HG02943 (cell line): ENCODE measurements at regions not wholly inside any gene's neighbourhood (a gene's known extent, or its start where the extent isn't known, plus 50 kb on each side); places are given as distances from the start of the nearest gene placed in this dataset.
"Not testable (repeated sequence)": the region's sequence is repeated elsewhere in the genome, so short reads cannot be mapped to it uniquely, and the experiment has no call there.

ENCODE experiments used
- ATAC-seq: cut with Tn5 transposase; IDR thresholded peaks from one replicate; pipeline ENCODE4 v1.9.1; 2021; ENCODE audit warnings: mild to moderate bottlenecking, low read depth, moderate library complexity; ENCODE audit not compliant: unreplicated experiment

DNA sequence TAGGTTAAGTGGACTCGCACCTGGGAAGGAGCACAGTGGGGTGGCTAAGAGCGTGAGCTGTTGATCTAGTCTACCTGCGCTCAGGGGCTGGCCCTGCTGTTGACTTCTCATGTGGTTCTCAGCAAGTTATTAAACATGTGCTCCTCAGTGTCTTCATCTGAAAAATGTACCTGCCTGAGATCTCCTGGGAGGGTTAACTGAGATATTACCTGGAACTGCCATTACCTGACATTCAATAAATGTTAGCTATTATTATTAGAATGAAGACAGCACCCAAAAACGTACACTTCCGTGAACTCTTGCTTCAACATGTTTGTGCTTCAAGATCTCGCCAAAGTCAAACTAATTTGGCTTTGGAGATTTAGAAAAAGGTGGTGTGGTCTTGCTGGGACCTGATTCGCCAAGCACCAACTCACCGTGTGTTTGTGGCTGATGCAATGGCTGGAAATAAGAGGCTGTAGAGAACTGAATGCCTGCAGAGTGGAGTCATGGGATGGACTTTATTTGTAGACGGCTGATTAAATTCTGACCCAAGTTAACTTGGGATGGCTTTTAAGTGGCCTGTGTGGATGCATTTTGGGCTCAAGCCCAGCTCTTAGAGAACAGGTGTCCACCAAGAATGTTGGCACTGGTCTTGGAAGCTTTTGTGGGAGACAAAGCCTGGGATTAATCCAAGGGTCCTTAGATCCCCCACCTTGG lies 692.9 kb downstream of the QKI start:
- ATAC-seq, result no peak

DNA sequence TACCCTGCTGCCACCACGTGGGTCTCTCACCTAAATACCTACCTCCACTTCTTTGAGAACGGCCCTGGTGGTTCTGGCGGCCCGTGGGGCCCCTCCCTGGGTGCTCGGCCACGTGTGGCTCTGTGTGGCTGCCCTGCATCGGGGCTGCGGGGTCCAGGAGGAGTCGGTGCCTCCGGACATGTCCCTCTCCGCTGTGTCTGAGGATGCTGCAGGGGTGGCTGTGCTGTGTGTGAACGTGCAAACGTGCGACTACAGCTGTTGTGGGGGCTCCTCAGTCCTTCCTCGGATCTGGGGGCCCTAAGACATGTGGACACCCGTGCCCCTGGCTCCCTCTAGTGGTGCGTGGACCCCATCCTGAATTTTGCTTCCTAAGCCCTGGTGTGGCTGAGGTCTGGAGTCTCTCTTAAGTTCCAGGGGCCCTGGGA lies 691.8 kb downstream of the QKI start:
- no peak for ATAC-seq

DNA sequence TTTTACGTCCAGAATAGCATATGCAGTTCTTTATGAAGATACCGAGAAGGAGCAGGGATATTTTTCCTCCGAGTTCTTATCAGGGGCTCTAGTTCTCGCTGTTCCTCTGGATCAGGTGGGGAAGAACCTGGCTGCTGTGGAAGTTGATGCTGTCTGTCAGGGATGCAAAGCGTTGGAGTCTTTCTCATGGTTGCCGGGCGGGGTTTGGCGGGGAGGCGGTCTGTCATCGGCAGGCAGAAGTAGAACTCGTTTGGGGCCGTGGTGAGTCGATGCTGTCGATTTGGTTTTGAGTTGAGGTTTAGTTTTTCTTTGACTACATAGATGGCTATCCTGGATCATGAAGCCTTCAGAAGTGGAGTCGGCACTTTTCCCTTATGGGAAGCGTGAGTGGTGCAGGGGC lies 691.2 kb downstream of the QKI start:
- ATAC-seq, result no peak

DNA sequence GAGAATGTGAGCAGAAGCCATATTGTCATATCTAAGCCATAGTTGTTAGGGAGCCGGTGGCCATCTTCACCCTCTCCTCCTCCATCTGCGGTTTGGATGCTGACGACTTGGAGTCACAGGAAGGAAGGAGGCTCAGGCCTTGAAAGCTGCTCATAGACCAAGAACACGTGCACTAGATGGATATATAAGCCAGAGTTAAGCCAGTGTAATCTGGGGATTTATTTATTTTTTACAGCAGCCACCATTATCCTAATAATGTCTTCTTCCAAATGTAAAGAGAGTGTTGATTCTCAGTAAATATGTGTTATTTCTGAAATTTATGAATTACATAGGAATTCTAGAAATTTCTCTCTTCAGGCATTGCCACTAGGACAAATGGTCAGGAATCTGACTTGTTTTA lies 689.9 kb downstream of the QKI start:
- ATAC-seq, result no peak

DNA sequence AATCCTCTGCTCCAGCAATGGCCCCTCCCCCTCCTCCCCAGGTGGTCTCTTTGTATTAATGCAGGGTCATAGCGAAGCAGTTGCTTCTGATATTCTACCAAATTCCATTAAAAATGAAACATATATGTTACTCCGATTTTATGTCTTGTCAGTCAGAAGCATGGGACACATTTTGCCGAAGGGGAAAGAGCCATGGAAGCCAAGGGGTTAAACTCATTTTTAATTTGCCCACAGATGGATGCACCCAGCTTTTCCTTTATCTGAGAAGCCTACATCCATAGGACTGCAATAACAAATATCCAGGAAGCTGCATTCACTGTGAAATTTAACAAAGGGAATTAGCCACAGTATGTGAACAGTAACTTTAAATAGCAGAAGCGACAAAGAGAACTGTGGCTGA lies 688.2 kb downstream of the QKI start:
- ATAC-seq, result no peak

DNA sequence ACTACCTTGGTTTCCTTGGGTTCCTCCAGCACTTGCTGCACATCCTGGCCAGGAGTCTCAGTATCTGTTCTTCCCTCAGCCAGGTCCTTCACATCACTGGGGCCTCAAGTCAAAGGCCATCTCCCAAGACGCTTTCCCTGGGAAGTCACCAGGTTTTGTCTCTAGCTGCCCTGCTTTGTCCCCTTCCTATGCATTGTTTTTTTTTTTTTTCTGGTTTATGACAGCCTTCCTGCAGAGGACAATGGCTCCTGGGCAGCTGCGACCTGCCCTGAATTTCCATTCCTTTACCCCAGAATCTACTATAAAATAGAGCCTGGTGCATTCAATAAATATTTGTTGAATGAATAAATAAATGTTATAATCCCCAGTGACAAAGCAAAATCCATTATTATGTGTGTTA lies 687.3 kb downstream of the QKI start:
- no peak for ATAC-seq

DNA sequence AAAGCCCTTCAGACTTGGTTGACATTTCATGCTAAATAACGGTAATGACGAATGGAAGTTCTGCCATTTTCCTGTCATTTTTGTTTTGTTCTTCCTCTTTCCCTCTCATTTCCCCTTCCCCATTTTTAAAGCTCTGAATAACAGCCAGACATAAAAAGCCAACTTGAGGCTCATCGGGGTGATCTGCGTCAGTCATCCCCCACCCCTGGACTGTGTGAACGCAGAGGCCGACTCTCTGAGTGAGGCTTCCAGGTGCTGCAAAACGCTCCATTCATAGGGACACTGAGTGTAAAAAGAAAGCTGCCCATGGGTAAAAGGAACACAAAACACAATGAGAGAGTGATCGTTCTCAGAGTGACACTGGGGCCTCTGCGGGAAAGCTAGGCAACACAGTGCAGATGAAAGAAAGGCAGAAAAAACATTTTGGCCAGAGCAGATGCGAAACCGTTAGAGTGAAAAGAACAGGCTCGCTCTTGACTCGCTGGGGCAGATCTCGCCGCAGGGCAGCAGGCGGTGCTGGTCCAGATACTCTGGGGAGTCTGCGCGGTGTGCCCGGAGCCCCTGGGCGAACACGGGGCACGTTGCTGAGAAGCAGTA lies 684.8 kb downstream of the QKI start:
- no peak for ATAC-seq

DNA sequence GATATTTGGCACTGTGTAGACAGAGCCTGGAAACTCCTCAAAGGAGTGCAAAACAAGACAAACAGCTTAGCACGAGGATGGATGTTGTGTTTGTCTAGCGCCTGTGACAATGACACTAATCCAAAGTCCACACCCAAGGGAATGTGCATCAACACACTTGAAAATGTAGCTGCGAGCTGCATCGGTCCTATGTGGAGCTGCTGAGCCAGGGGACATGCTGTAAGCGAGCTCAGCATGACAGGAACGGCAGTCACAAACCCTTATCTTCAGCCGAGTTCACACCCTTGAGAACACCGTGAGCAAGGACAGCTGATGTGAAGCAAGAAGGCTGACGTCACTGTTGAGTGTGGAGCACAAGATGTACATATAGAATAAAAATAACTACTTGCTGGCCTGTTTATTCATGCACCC lies 684.3 kb downstream of the QKI start:
- no peak for ATAC-seq

DNA sequence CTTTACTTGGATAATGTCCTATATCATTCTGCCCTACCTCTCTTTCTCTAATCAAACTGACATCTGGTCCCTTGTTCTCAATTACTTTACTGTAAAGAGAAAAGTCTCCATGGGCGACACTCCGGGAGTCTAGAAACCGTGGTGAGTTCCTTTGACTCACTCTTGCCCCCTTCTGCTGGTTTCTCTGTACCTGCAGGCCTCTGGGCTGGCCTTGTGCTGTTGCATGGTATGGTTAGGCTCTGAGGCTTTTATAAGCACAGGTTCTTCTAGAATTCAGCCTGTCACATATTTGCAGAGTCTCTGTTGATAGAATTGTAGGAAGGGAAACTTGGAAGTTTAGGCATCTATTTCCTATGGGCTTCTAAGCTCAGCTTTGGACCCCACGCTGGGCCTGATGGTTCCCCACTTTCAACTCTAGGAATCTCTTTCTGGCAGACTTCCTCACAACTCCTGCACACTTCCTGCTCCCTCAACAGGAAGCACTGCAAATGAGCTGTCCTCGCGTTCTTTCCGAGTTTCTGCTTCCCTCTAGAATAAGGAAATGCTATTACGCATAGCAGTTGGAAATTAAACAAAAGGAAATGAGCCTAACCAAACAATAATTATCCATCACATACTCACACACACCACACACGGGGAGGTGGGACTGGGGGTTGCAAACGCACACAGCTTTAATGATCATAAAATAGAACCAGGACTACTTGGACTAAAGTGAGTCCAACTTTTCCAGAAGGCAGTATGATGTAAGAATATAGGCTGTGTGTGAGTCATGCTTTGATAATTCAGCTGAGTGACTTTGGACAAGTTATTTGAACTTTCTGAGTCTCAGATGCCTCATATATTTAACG lies 683.3 kb downstream of the QKI start:
- no peak for ATAC-seq

DNA sequence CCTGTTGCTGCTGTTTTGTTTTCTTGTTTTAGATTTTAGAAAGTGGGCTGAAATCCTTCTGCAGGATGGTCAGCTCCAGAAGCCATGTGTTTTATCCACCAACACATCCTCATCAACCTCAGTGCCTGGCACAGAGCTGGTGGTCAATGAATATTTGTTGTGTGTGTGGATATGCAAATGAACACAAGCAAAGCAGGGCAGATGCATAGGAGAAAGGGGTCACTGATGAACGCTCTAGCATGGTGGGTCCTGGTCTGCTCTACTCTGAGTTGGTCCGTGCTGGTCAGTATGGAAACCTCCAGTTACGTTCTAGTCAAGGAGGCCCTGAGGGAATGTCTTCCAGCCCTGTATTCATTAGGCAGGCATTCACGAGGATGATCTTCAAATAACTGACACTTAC lies 682.5 kb downstream of the QKI start:
- ATAC-seq, result no peak

DNA sequence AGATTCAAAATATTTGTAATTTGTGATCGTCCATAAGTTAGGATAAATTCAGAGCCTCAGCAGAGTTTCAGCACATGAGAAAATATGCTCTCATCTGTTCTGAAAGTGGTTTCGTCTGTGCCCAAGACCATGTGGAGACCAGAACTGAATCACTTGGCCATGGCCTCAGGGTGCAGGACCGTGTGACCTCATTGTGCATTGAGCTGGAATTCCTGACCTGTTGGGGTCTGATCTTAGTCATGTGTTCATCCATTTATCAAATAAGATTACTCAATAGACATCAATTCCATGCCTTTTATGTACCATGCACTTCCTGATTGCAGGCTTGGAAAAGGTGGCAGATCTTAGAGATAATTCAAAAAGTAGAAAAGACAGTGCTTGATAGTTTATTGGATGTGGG lies 680.5 kb downstream of the QKI start:
- ATAC-seq, result no peak

DNA sequence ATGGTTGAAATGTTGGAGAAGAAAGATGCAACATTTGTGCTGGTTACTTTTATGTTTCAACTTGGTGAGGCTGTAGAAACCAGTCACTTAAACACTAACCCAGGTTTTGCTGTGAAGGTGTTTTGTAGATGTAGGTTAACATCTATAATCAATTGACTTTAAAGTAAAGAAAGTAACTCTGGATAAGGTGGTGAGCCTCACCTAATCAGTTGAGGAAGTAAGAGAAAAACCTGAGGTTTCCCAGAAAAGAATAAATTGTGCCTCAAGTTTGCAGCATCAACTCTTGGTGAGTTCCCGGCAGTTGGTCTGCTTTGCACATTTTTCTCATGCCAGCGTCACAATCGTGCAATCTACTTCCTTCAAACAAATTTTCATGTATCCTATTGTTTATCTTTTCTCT lies 673.4 kb downstream of the QKI start:
- ATAC-seq, result no peak

DNA sequence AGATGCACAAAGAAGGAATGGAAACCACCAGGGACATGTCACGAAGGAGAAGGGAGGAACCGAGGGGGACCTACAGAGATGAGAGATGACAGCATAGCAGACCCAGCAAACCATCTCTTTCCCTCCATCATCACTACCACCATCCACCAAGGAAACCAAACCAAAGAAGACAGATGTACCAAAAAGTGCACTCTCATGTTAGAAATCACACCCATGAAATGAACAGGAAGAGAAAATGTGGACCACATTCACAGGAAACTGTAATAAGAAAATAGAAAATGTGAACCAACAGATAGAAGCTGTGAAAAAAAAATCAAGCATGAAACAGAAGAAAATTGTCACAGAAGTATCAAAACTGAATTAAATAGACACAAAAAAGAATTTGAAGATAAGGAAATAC lies 672.7 kb downstream of the QKI start:
- no peak for ATAC-seq

DNA sequence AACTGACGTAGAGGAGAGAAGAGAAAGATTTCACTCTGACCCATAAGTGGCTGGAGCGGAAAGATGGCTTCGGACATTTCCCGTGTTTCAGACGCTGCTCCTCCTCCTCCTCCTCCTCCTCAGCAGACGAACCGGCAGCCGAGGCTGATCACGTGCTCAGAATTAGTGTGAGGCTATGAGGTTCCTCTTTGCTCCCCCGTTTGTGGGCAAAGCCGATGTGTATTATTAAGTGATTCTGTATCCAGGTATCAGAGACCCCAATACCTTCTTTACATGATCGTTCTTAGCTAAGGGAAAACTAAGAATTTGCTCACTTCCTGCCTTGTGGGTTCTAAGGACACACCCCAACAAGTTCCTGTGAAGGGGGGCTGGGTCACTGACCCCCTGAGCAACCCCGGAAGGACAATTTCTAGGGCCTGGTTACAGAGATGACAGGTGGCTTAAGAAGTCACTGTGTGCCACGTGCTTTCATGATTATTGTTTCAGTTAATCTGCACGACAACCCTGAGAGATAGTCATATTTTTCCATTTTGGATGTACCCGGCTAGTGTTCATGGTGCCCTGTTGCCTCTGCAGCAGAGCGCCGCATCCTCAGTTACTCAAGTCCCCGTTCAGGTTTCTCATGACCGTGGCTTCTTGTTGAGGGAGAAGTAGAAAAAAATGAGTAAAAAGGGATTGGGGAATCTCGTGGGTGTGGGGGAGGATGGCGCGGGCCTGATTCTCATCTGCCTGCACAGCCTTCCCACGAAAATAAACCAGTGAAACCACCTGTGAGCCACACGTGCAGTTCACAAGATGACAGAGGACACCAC lies 671.8 kb downstream of the QKI start:
- no peak for ATAC-seq

DNA sequence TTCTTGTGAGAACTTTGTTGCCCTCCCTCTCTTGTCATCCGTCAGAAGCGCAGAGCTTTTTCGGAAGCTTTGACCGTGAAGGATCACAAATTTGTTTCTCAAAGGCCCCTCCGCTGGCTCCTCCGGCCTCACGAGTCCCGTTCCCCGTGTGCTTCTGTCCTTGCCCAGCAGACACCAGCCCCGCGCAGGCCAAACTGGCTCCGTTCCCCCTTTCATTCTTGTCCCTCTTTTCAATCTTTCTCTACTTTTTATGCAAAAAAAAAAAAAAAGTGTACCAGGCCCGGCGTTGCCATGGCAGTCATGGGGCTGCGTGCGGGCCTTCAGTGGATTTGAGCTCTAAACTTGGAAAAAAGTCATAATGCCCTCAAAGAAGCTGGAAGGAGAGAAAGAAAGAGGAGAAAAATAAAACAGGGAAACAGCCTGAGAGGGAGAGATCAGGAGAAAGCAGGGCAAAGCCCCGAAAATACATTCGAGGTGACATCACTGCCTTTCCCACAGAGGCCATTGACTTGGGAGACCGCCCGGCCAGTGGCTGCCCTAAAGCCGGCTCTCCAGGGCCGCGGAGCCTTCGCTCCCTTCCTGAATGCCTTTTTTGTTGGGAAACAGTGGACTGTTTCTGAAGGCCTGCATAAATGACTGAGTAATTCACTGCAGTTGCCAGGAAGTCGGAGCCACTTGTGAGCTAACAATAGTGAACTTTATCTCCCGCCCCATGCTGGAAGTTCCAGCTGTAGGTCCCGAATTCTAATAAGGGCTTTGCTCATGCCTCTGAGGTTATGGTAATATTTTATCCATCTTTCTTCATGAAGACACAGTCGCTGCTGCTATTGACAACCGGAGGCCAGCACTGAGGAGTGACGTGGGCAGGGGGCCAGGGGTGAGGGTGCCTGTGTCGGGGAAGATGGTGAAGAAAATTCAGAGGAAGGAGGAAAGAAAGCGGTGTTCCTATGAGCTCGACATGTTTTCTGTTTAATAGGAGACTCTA lies 670.9 kb downstream of the QKI start:
- ATAC-seq, result no peak

DNA sequence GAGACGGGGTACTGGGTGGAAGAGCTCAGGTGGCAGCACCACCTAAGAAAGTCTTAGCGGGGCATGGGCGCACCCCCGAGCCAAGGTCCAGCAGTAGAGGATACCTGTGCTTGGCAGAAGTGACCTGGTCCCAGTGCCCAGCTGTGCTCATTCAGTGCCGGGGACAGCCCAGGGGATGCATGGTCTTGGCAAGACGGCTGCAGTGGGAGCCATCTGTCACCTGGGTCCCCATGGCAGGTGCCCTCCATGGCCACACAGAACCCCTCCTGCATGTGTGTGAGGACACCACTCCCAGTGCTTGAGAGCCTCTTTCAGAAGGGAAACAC lies 664.7 kb downstream of the QKI start:
- no peak for ATAC-seq

DNA sequence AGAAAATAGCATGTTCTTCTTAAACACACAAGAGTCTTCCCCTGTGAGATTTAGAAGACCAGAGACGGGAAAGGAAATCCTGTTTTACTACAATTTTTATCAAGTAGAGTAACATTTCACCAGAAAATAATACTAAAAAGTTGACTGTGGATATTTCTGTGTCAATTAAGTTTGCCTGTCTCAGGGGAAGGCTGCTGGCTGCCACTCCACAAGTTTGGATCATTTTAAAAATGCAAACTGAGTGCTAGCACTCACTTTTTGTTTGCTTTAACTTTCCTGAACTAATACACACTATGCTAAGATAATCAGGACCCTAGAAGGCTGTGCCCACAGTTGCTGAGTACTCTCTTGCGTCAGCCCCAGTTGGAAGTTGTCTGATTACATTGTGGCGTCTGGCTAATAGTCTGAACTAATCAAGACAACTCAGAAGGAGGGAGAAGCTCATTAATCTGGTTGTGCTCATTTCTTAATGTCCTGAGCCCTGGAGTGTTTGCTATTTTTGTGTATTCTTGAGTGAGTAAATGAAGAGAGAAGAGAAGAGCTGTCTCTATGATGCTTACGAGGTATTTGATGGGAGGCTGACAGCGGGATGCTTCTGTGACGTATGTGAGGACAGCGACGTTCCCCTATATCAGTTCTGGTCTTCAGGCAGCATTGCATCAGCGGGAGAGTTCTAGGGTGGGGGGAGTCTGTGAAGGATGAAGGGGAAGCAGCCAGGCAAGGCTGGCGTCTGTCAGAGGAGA lies 664.2 kb downstream of the QKI start:
- no peak for ATAC-seq

DNA sequence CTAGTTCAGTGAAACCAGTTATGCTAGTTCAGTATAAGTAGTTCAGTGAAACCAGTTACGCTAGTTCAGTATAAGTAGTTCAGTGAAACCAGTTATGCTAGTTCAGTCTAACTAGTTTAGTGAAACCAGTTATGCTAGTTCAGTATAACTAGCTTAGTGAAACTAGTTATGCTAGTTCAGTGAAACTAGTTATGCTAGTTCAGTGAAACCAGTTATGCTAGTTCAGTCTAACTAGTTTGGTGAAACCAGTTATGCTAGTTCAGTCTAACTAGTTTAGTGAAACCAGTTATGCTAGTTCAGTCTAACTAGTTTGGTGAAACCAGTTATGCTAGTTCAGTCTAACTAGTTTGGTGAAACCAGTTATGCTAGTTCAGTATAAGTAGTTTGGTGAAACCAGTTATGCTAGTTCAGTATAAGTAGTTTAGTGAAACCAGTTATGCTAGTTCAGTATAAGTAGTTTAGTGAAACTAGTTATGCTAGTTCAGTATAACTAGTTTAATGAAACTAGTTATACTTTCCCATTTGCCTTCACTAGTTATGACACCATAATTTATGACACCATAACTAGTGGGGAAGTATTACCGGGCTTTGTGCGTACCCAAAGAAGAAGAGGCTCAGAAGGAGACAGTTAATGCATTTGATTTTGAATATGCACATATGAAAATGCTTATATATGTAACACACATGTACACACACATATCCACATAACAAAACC lies 662.5 kb downstream of the QKI start:
- not testable (repeated sequence) for ATAC-seq
